ENCODE measurements at regions not wholly inside any gene's neighbourhood (a gene's known extent, or its start where the extent isn't known, plus 50 kb on each side); places are given as distances from the start of the nearest gene placed in this dataset.

DNA sequence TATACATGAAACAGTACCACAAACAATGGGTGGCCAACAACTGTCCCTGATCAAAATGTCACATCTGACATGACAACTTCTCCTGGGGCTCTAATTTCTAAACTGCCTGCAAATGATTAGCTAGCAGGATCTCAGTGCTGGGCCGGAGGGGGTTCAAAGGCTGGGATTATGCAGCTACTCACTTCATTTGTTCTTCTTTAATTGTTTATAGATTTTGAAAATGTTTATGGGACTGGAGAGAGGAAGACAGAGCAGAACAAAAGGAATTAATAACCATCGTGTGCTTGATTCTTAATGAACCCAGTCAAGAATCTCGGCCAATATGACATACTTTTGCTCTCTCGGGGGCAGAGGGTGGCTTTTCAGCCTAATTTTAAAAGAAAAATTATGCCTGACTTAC lies 313.6 kb downstream of the NSG2 start:
- peaks cover 0 to 3% (median 0%) of the 10 kb centered on the region in 3 donors for H3K36me3 Mint-ChIP-seq
- no peaks in the 10 kb centered on the region for H3K4me1 Mint-ChIP-seq
- peaks cover 0 to 9% (median 5%) of the 10 kb centered on the region in 3 donors for H3K27me3 Mint-ChIP-seq (ENCODE audit: low read depth in 3 of 3)
- peaks cover 0 to 17% (median 5%) of the 10 kb centered on the region in 6 donors for H3K9me3 Mint-ChIP-seq
- H3K4me3 Mint-ChIP-seq: no peak overlapping the region
- DNase-seq: no peak
- no peak overlapping the region for H3K27ac Mint-ChIP-seq

DNA sequence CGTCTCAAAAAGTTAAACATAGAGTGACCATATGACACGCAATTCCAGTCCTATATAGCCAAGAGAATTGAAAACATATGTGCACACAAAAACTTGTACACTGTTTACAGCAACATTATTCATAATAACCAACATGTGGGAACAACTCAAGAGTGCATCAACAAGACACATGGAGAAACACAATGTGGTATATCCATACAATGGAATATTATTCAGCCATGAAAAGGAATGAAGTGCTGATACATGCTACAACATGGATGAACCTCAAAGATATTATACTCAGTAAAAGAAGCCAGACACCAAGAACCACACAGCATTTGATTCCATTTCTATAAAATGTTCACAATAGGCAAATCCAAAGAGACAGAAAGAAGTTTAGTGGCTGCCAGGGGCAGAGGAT lies 317.0 kb downstream of the NSG2 start:
- no peak for DNase-seq
- Mint-ChIP-seq H3K4me3 (no peak overlapping the region), H3K27ac (no peak overlapping the region), H3K27me3 (ENCODE audit: low read depth in 3 of 3) (peaks cover 0 to 5% (median 5%) of the 10 kb centered on the region in 3 donors), H3K36me3 (peaks cover 0 to 3% (median 0%) of the 10 kb centered on the region in 3 donors), H3K9me3 (peaks cover 0 to 12% (median 5%) of the 10 kb centered on the region in 6 donors), H3K4me1 (no peaks in the 10 kb centered on the region)

DNA sequence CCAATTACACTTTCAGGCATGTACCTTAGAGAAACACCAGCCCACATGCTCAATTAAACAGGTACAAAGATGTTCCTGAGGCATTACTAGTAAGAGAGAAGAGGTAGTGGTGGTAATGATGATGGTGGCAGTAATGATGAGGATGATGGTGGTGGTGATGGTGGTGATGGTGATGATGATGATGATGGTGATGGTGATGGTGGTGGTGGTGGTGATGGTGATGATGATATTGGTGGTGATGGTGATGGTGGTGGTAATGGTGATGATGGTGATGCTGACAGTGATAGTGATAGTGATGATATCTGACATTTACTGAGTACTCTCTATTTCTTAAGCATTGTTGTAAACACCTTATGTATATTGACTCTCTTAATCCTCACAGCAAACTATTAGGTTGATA lies 318.4 kb downstream of the NSG2 start:
- H3K27ac Mint-ChIP-seq: no peak overlapping the region
- H3K36me3 Mint-ChIP-seq: peaks cover 0 to 3% (median 0%) of the 10 kb centered on the region in 3 donors
- DNase-seq: no peak
- H3K27me3 Mint-ChIP-seq (ENCODE audit: low read depth in 3 of 3): peaks cover 0 to 5% (median 5%) of the 10 kb centered on the region in 3 donors
- no peaks in the 10 kb centered on the region for H3K4me1 Mint-ChIP-seq
- H3K4me3 Mint-ChIP-seq: no peak overlapping the region
- peaks cover 0 to 12% (median 5%) of the 10 kb centered on the region in 6 donors for H3K9me3 Mint-ChIP-seq

DNA sequence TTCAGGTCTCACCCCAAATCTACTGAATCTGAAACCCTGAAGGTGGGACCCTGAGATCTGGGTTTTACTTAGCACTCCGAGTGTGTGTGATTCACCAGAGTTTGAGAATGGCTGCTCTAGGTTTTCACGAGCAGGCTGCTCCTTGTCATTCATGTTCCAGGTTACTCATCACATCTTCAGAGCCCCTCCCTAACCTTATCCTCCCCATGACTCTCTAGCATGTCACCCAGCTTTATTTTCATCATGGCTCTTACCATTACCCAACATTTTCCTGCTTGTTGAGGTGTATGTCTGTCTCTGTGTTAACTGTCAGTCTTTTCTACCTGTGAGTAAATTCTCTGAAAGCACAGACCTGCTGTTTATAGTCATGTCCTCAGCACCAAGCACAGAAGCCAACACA lies 319.2 kb downstream of the NSG2 start:
- H3K27ac Mint-ChIP-seq: no peak overlapping the region

DNA sequence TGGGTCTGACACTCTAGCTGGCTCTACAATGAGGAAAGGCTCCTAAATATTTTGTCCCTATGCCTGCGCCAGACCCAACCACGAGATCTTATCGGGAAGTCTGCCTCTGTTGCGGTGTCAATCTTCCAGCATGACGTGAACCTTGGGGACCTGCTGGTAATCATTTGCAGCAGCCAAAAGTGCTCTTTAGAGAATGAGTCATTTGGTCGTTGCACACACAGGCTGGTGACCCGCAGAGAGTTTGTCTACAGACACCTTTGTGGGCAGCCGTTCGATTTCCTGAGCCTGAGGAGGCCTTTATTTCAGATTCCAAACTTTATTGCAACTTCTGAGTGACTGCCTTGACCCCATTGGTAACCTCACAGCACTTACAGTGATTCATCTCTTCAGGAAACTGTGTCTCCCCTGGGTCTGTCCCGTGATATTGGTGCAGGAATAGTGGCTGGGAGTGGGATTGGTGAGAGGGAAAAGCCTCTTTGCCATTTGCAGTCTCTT lies 326.1 kb downstream of the NSG2 start:
- Mint-ChIP-seq H3K27ac (no peak overlapping the region), H3K9me3 (peaks cover 0 to 1% (median 0%) of the 10 kb centered on the region in 6 donors), H3K36me3 (no peaks in the 10 kb centered on the region), H3K4me1 (no peaks in the 10 kb centered on the region), H3K27me3 (ENCODE audit: low read depth in 3 of 3) (peaks cover 0 to 3% (median 0%) of the 10 kb centered on the region in 3 donors), H3K4me3 (no peak overlapping the region)
- no peak for DNase-seq

More for the DNA sequence above, 319.2 kb downstream of the NSG2 start:
- Mint-ChIP-seq H3K4me3 (no peak overlapping the region), H3K4me1 (no peaks in the 10 kb centered on the region), H3K36me3 (peaks cover 0 to 3% (median 0%) of the 10 kb centered on the region in 3 donors), H3K9me3 (peaks cover 0 to 12% (median 5%) of the 10 kb centered on the region in 6 donors), H3K27me3 (ENCODE audit: low read depth in 3 of 3) (peaks cover 0 to 5% (median 3%) of the 10 kb centered on the region in 3 donors)
- DNase-seq: no peak

DNA sequence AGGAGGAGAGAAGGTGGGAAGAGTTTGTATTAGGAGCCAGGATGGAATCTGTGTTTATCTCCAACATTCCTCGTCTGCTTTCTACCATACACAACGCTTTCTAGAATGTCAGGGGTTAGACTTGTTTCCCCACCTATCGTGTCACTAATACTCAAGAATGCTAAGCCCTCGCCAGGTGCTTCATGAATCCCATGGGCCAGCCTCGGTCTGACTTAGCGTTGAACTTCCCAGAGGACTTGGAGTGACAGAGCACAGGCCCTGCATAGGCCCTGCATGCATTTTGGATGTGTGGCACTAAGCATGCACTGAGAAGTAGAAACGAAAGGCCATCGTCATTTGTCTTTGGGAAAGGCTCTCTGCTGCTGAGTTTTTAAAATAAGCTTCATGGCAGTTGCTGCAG lies 328.7 kb downstream of the NSG2 start:
- H3K4me1 Mint-ChIP-seq: no peaks in the 10 kb centered on the region
- no peak for DNase-seq
- H3K27me3 Mint-ChIP-seq (ENCODE audit: low read depth in 3 of 3): peaks cover 0 to 3% (median 0%) of the 10 kb centered on the region in 3 donors
- H3K36me3 Mint-ChIP-seq: no peaks in the 10 kb centered on the region
- no peak overlapping the region for H3K27ac Mint-ChIP-seq
- H3K9me3 Mint-ChIP-seq: peaks cover 0 to 1% (median 0%) of the 10 kb centered on the region in 6 donors
- no peak overlapping the region for H3K4me3 Mint-ChIP-seq

DNA sequence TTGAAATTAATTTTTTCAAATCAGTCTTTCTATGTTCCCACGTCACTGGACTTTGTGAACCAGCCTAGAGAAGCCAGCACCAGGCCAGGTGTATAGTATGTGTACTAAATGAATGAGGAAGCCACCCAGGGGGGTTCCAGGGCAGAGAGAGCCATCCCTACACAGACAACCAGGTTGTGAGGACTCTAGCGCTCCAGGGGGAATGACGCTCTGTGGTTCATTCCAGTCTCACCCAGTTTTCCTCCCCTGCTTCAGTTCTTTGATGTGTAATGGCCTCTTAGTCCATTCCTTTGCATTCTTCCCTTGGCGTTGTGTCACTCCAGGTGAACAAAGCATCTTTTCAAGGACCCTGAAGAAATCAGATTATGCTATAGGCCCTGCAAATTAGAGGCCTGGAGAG lies 330.6 kb downstream of the NSG2 start:
- Mint-ChIP-seq H3K4me3 (no peak overlapping the region), H3K4me1 (no peaks in the 10 kb centered on the region), H3K27me3 (ENCODE audit: low read depth in 3 of 3) (peaks cover 0 to 3% (median 0%) of the 10 kb centered on the region in 3 donors), H3K36me3 (no peaks in the 10 kb centered on the region), H3K9me3 (peaks cover 0 to 5% (median 0%) of the 10 kb centered on the region in 6 donors), H3K27ac (no peak overlapping the region)
- no peak for DNase-seq

DNA sequence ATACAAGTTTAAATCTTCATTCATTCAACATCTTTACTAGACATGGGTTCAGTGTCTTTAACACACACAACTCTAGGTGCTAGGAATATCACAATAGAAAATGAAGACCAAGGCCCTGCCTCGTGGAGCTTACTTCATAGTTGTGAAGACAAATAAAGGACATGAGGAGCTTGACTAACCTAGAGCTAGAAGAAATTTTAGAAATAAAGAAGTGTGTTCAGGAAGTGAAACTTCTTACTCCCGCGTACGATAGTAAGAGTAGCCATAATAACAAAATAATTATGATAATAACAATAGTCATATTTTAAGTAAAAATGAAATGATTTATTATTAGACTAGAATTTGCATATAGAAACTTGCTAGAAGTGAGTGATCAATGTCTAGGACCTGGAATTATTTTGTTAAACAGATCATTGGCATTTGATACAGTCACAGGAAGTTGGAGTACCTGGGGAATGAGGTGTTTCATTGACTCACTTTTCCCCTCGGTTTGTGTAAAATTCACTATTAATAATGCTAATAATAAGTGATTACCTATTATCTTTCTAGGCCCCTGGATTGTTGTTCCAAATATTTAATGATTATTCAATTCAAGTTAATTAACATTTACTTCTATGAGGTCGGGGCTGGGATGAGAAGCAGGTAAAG lies 331.3 kb downstream of the NSG2 start:
- Mint-ChIP-seq H3K27me3 (ENCODE audit: low read depth in 3 of 3) (no peaks in the 10 kb centered on the region), H3K27ac (no peak overlapping the region), H3K4me3 (no peak overlapping the region), H3K36me3 (no peaks in the 10 kb centered on the region), H3K9me3 (peaks cover 0 to 6% (median 0%) of the 10 kb centered on the region in 6 donors), H3K4me1 (no peaks in the 10 kb centered on the region)
- DNase-seq: no peak

DNA sequence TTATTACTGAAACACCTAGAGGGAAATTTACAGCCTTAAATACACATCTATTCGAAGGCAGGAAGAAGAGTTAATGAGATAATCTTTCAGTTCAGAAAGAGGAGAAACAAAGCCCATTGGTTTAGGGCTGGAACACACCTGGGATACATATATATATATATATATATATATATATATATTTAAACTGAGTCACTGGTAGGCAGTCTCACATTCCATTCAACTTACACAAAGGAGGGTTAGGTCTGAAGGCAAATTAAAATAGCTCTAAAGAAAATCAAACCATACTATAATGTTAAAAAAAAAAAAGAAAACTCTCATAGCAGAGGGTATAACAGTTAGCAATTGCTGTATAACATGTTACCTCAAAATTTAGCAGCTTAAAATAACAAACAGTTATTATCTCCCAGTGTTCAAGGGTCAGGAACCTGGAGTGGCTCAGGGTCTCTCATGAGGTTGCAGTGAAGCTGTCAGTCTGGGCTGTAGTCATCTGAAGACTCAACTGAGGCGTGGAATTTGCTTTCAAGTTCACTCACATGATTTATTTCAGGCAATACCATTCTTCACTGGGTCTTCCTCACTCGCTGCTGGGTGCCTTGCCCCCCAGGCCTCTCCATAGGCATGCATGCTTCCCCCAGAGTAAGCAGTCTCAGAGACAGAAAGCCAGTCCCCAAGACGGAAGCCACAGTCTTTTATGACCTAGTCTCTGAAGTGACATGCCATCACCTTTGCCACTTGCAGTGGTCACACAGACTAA lies 332.8 kb downstream of the NSG2 start:
- H3K4me1 Mint-ChIP-seq: no peaks in the 10 kb centered on the region
- no peaks in the 10 kb centered on the region for H3K36me3 Mint-ChIP-seq
- peaks cover 0 to 6% (median 0%) of the 10 kb centered on the region in 6 donors for H3K9me3 Mint-ChIP-seq
- H3K27me3 Mint-ChIP-seq (ENCODE audit: low read depth in 3 of 3): no peaks in the 10 kb centered on the region
- no peak for DNase-seq
- H3K27ac Mint-ChIP-seq: no peak overlapping the region
- no peak overlapping the region for H3K4me3 Mint-ChIP-seq

DNA sequence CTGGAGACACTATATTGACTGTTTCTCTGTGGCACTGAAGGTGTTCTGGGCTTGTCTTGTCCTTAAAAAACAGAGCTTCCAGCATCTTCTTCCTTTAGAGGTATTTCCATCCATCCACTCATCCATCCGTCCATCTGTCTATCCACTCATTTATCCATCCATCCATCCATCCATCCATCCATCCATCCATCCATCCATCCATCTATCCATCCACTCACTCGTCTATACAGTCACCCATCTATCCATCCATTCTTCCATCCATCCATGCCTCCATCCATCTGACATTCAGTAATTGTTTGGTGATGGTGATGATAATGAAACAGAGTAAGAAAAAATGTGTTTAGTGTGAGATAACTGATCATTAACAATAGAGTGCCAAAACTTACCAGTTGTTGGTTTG lies 334.8 kb downstream of the NSG2 start:
- Mint-ChIP-seq H3K27ac (no peak overlapping the region), H3K9me3 (peaks cover 0 to 6% (median 0%) of the 10 kb centered on the region in 6 donors), H3K36me3 (no peaks in the 10 kb centered on the region), H3K4me1 (no peaks in the 10 kb centered on the region), H3K4me3 (no peak overlapping the region), H3K27me3 (ENCODE audit: low read depth in 3 of 3) (peaks cover 0 to 2% (median 0%) of the 10 kb centered on the region in 3 donors)
- DNase-seq: no peak

DNA sequence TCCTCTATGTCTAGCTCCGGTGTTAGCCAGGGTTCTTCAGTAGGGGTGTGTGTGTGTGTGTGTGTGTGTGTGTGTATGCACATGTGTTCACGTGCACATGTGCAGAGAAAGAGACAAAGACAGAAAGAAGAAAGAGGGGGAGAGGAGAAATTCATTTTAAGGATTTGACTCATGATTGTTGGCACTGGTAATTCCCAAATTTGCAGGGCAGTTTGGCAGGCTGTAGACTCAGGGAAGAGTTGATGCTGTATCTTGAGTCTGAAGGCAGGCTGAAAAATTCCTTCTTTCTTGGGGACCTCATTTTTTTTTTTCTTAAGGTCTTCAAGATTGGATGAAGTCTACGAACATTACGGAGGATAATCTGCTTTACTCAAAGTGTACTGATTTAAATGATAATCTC lies 335.7 kb downstream of the NSG2 start:
- H3K27ac Mint-ChIP-seq: no peak overlapping the region
- H3K4me3 Mint-ChIP-seq: no peak overlapping the region
- no peaks in the 10 kb centered on the region for H3K4me1 Mint-ChIP-seq
- DNase-seq: no peak
- H3K9me3 Mint-ChIP-seq: peaks cover 0 to 6% (median 0%) of the 10 kb centered on the region in 6 donors
- peaks cover 0 to 2% (median 0%) of the 10 kb centered on the region in 3 donors for H3K27me3 Mint-ChIP-seq (ENCODE audit: low read depth in 3 of 3)
- no peaks in the 10 kb centered on the region for H3K36me3 Mint-ChIP-seq

DNA sequence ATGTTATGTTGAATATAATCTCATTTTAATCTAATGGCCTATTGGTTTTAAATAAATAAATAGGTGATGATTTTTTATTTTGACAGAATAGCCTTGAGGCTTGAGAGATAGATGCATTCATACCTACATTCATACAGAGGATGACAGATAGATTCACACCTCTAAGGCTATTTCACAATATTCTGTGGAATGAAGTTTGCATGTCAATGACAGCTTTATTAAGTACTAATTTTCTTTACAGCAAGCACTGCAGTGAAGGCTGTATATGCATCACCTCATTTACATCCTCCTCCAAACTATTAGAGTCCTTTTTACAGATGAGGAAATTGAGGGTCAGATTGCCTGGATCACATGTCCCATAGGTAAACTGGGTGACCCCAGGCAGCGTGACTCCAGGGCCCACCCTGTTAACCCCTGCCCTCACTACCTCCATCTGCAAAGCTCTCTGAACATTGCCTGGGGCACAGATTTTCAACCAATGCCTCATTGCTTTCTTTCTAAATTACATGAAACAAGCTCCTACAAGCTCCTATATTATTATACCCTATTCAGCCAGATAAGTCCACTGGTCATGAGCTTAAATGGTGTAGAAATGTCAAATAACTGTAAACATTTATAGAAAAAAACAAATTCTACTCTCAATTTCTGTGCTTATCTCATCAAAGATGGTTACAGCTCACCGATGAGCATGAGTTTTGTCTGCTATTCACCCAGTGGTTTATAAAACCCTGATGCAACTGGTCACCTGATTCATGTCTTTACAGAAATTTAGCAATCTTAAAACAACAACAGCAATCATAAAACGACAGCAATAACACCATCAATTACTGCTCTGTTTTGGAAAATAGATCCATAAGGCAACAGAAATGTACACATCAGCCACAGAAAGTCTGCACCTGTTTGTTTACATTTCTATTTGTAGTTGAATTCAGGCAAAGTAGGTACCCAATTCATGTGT lies 338.0 kb downstream of the NSG2 start:
- Mint-ChIP-seq H3K36me3 (no peaks in the 10 kb centered on the region), H3K4me3 (no peak overlapping the region), H3K9me3 (peaks cover 0 to 9% (median 0%) of the 10 kb centered on the region in 6 donors), H3K27me3 (ENCODE audit: low read depth in 3 of 3) (peaks cover 0 to 3% (median 2%) of the 10 kb centered on the region in 3 donors), H3K27ac (no peak overlapping the region), H3K4me1 (no peaks in the 10 kb centered on the region)
- DNase-seq: no peak

DNA sequence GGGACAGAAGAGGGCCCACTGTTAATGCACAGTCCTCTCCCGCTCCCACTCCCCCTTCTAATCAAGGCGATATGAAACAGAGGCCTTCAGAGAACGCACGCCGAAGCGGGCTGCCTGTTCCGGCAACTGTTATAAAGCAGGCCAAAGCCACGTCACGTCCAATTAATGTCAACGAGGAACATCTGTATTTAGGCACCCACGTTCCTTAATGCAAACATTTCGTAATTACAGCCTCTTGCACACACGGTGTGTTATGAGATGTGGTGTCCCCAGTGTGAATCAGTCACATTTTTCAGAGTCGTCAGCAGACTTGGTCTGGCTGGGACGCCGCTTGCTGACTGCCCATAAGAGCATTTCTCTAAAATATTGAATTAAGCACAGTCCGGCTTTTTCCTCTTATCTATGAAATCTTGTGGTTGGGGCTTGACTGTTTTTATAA lies 339.0 kb downstream of the NSG2 start:
- Mint-ChIP-seq H3K9me3 (peaks cover 0 to 9% (median 0%) of the 10 kb centered on the region in 6 donors), H3K4me1 (no peaks in the 10 kb centered on the region), H3K36me3 (no peaks in the 10 kb centered on the region), H3K4me3 (no peak overlapping the region), H3K27me3 (ENCODE audit: low read depth in 3 of 3) (peaks cover 0 to 3% (median 2%) of the 10 kb centered on the region in 3 donors), H3K27ac (no peak overlapping the region)
- DNase-seq: no peak

Data from immature natural killer cell (primary cell).